Activated CD8-positive, alpha-beta T cell treated with anti-CD3 and anti-CD28 coated beads for 36 hours (primary cell): ENCODE measurements at regions not wholly inside any gene's neighbourhood (a gene's known extent, or its start where the extent isn't known, plus 50 kb on each side); places are given as distances from the start of the nearest gene placed in this dataset.

Experiments used
- ATAC-seq: fragments of 200-7000 bp; cut with Tn5 transposase; one replicate; pipeline ENCODE4 v1.10.0; 2021; ENCODE audit warnings: mild to moderate bottlenecking, moderate library complexity
- CTCF ChIA-PET: fragments of 350-600 bp; sonication (Branson Sonifier 250); formaldehyde crosslinking; loops from one replicate; lab custom pipeline; 2021; ENCODE audit warnings: antibody characterized with exemption; lab: Charles Lee
- POLR2A ChIA-PET: fragments of 350-600 bp; sonication (Branson Sonifier 250); formaldehyde crosslinking; loops from one replicate; lab custom pipeline; 2021; ENCODE audit warnings: antibody characterized with exemption; lab: Charles Lee
- DNase-seq: peaks from one replicate; pipeline ENCODE4 v3.0.0-alpha.2; 2020
- H3K27ac Mint-ChIP-seq: one replicate; pipeline ENCODE4 v1.8.0; 2021; ENCODE audit warnings: mild to moderate bottlenecking, mixed read lengths
- H3K27me3 Mint-ChIP-seq: one replicate; pipeline ENCODE4 v1.8.0; 2021; ENCODE audit warnings: mixed read lengths
- H3K36me3 Mint-ChIP-seq: one replicate; pipeline ENCODE4 v1.8.0; 2021; ENCODE audit warnings: low read depth, mixed read lengths
- H3K4me1 Mint-ChIP-seq: one replicate; pipeline ENCODE4 v1.8.0; 2021; ENCODE audit warnings: low read depth, mixed read lengths
- H3K4me3 Mint-ChIP-seq: one replicate; pipeline ENCODE4 v1.8.0; 2021; ENCODE audit warnings: mild to moderate bottlenecking, moderate library complexity, mixed read lengths
- H3K9me3 Mint-ChIP-seq: one replicate; pipeline ENCODE4 v1.8.0; 2021; ENCODE audit warnings: mixed read lengths
- CTCF ChIP-seq: fragments of 200-600 bp; IDR thresholded peaks from one replicate; pipeline ENCODE4 v1.8.0; 2022; ENCODE audit warnings: antibody characterized with exemption, mild to moderate bottlenecking
- intact Hi-C: fragments of 100-400 bp; cut with micrococcal nuclease; formaldehyde crosslinking; loops from one replicate; pipeline ENCODE4 v1.10.0; 2022

DNA sequence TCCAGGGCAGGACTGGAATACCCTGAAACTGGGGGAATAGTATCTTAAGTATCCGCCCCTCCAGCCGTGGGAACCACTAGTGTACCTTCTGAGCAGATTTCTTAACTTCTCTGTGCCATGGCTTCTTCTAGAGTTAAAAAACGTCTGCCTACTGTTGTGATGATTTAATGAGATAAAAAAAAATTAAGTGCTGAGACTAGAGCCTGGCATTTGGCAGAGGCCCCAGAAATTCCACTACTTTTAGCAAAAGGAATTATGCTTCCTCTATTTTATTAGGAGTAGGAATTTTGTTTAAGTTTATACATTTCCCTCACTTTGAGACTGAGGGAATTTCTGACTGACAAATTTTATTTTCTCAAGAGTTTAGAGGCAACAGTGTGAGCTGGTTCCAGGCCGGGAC, 371.2 kb upstream of the B3GAT1 start:
- no peaks in the 10 kb centered on the region for H3K4me1 Mint-ChIP-seq
- H3K27me3 Mint-ChIP-seq, result peaks cover 4% of the 10 kb centered on the region
- intact Hi-C loops, result no loop called here
- H3K4me3 Mint-ChIP-seq, result no peak overlapping the region
- H3K9me3 Mint-ChIP-seq, result no peaks in the 10 kb centered on the region
- H3K27ac Mint-ChIP-seq, result no peak overlapping the region
- no peaks in the 10 kb centered on the region for H3K36me3 Mint-ChIP-seq
- no peak for TF ChIP-seq CTCF
- DNase-seq (no peak), ATAC-seq (no peak)
- CTCF ChIA-PET, result no interaction called here
- POLR2A ChIA-PET, result no interaction called here

GRCh38 chr11:134781380-134781866, 369.4 kb upstream of the B3GAT1 start:
- ATAC-seq, result no peak
- Mint-ChIP-seq H3K27me3 (peaks cover 6% of the 10 kb centered on the region), H3K36me3 (no peaks in the 10 kb centered on the region), H3K27ac (no peak overlapping the region), H3K4me3 (no peak overlapping the region), H3K9me3 (no peaks in the 10 kb centered on the region), H3K4me1 (no peaks in the 10 kb centered on the region)
- CTCF ChIA-PET, result no interaction called here
- no peak for DNase-seq
- POLR2A ChIA-PET, result no interaction called here
- intact Hi-C loops, result no loop called here
- no peak for TF ChIP-seq CTCF

DNA sequence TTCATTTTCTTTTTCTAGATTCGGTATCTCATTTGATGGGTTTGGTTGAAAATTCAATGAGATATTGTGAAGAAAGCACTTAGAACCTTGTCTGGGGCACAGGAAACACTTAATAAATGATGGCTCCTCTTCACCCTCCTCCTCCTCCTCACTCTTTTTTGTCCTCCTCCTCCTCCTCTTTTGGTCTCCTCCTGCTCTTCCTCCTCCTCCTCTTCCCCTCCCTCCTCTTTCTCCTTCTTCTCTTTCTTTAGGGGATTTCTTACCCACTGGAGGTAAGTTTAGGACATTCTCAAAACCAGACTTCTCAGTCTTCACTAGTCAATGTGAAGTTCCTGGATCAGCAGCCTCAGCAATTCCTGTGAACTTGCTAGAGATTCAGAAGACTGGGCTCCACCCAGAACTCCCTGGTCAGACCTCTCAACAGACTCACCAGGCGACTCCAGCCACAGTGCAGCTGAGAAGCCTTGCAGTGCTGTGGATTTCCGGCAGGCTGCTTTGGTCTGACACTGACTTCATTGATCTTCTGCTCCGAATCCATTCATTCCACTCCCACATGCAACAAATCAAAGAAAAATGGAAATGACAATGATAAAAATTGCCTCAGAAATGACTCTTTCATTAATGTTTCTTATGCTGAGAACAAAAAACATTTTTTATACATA, 368.6 kb upstream of the B3GAT1 start:
- CTCF ChIA-PET, result no interaction called here
- intact Hi-C loops, result no loop called here
- Mint-ChIP-seq H3K4me3 (no peak overlapping the region), H3K36me3 (no peaks in the 10 kb centered on the region), H3K27ac (no peak overlapping the region), H3K9me3 (no peaks in the 10 kb centered on the region), H3K4me1 (no peaks in the 10 kb centered on the region), H3K27me3 (peaks cover 7% of the 10 kb centered on the region)
- POLR2A ChIA-PET, result no interaction called here
- DNase-seq, result no peak
- TF ChIP-seq CTCF, result no peak
- ATAC-seq, result no peak

DNA sequence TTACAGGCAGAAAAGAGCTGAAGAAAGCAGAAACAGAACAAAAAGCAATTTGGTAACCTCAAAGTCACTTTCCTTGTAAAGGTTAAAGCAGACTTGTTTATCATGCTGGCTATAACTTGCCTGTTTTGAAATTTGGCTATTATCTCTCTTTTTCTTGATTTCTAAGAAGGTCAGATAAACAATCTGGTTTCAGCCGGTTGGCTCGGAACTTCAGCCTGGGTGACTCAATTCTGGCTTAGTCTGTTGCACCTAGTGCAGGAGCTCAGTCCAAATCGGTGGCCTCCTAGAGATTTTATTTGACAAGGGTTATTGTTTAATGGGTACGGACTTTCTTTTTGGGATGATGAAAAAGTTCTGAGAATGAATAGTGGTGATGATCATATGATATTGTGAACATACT, 367.1 kb upstream of the B3GAT1 start:
- Mint-ChIP-seq H3K4me1 (no peaks in the 10 kb centered on the region), H3K9me3 (no peaks in the 10 kb centered on the region), H3K36me3 (no peaks in the 10 kb centered on the region), H3K27me3 (peaks cover 9% of the 10 kb centered on the region), H3K27ac (no peak overlapping the region), H3K4me3 (no peak overlapping the region)
- TF ChIP-seq CTCF, result no peak
- ChIA-PET CTCF (no interaction called here), POLR2A (no interaction called here)
- intact Hi-C loops, result no loop called here
- ATAC-seq, result no peak
- DNase-seq, result no peak

- intact Hi-C loops, result no loop called here
- DNase-seq, result no peak
- Mint-ChIP-seq H3K36me3 (peaks cover 2% of the 10 kb centered on the region), H3K27ac (no peak overlapping the region), H3K27me3 (peaks cover 7% of the 10 kb centered on the region), H3K9me3 (peaks cover 24% of the 10 kb centered on the region), H3K4me1 (no peaks in the 10 kb centered on the region), H3K4me3 (no peak overlapping the region)
- TF ChIP-seq CTCF, result no peak
- no peak for ATAC-seq
- CTCF ChIA-PET, result interaction anchor here (0.8 kb wide), 1 partner anchor 100 kb away, joined by 3 read pairs; no protein-coding TSS in a partner anchor
- POLR2A ChIA-PET, result no interaction called here
Measured at GRCh38 chr11:134768463-134768862, 356.4 kb upstream of the B3GAT1 start.
